HG03066 (cell line): ENCODE measurements at regions not wholly inside any gene's neighbourhood (a gene's known extent, or its start where the extent isn't known, plus 50 kb on each side); places are given as distances from the start of the nearest gene placed in this dataset.
"Not testable (repeated sequence)": the region's sequence is repeated elsewhere in the genome, so short reads cannot be mapped to it uniquely, and the experiment has no call there.

Experiments used
- ATAC-seq: cut with Tn5 transposase; IDR thresholded peaks from one replicate; pipeline ENCODE4 v1.9.1; 2021; ENCODE audit warnings: low read depth; ENCODE audit not compliant: unreplicated experiment

DNA sequence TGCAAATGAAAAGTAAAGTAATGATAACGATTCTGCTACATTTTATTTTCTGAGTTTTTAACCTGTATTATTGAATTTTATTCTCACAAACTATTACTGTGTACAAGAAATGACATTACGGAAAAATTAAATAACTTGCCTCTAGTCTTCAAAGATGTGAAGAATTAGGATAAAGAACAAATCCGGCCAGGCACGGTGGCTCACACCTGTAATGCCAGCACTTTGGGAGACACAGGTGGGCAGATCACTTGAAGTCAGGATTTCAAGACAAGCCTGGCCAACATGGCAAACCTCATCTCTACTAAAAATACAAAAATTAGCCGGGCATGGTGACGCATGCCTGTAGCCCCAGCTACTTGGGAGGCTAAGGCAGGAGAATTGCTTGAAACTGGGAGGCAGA, 1584.4 kb upstream of the SEL1L start:
- no peak for ATAC-seq

DNA sequence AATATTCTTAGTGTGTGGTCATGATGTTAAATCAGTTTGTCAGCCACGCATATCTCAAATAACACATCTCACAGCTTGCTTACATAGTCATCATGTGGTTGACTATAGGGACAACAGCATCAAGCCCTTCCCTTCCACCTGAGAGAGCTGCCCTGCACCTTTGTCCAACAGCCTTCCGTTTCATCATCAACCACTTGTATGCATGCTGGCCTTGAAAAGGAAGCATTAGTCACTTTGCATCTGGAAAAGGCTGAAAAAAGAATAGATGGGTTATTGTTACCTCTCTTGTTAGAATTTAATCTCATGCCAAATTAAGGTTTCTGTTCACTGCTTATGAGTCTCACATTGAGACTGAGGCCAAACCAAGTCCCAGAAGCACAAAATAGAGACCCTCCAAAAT, 1586.5 kb upstream of the SEL1L start:
- no peak for ATAC-seq

DNA sequence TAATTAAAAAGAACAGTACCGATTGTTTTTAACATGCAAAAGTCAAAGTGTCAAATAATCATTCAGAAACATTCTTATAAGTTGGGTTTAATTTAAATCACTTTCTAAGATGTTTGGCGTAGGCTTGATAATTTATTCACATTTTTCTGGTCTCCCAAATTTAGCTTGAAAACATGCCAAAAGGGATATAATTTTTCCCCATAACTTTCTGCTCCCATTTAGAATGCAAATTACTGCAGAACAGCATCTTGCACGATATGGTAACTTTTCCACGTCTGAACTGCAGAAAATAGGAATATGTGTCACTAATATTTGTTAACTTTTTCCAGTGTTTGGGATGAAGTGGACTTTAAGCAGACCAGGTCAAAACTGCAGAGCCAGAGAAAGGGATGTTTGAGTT, 1592.4 kb upstream of the SEL1L start:
- ATAC-seq = no peak

DNA sequence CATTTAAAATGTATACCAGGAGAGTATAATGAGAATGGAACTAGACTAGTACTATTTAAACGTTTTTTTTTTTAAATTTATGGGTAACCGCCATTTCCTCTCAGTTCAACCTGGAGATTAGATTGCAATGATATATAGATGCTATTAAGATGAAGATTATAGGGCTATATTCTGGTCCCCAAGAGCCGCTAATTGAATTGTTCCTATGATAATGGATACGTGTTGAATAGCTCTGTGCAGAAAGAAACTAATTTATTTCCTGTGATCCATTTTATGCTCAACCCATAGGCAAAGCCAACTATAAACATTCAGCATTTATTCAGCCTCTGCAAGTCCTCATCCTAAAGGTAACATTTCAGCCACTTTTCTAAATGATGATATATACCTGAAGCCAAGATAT, 1595.1 kb upstream of the SEL1L start:
- no peak for ATAC-seq

DNA sequence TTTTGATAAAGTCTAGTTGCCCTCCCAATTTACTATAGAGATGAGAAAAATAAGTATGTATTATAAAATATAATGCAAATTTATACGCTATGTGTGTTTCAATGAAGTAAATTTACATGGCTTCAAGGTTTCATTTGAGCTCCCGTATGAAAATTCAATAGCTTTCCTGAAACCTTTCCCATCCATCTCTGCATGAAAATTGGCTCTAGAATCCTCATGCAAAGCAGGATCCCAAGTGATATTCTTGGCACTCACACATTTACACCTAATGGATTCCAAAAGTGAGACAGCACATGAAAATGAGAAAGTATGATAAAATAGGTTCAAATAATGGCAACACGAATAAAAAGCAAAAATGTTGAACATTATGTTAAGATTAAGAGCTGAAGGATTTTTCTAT, 1595.8 kb upstream of the SEL1L start:
- ATAC-seq = no peak

- ATAC-seq = no peak
Measured at GRCh38 chr14:83133981-83134645, 1600.5 kb upstream of the SEL1L start.

- ATAC-seq = no peak
Measured at GRCh38 chr14:83140756-83141155, 1607.1 kb upstream of the SEL1L start.

DNA sequence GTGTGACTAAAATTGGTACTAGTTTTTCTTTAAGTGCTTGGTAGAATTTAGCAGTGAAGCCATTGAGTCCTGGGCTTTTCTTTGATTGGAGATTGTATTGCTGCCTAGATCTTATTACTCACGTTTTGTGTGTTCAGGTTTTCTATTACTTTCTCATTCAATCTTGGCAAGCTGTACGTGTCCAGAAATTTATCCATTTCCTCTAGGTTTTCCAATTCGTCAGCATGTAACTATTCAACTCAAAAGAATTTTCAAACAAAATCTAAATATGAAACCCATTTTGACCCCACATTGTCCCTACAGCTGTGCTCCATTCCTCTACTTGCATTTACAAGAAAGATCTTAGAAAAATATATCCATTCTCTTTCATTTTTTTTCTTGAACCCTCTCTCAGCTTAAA, 1613.4 kb upstream of the SEL1L start:
- no peak for ATAC-seq

- no peak for ATAC-seq
Measured at GRCh38 chr14:83151571-83151970, 1617.9 kb upstream of the SEL1L start.

DNA sequence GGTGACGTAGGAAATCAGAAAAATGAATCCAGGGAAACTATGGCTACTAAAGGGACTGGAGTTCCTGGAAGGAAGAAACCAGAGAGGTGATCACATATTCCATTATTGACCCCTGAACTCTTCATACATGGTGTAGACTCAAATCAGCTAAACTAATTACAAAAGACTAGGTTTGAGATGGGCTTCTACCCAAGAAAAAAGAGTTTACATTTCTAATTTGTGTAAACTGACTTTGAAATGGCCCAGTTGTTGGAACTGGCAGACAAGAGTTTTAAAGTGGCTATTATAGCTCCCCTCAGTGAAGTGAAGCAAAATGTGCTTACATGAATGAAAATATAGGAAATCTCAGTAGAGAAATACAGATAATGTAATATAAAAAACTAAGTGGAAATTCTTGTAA, 1619.4 kb upstream of the SEL1L start:
- no peak for ATAC-seq

DNA sequence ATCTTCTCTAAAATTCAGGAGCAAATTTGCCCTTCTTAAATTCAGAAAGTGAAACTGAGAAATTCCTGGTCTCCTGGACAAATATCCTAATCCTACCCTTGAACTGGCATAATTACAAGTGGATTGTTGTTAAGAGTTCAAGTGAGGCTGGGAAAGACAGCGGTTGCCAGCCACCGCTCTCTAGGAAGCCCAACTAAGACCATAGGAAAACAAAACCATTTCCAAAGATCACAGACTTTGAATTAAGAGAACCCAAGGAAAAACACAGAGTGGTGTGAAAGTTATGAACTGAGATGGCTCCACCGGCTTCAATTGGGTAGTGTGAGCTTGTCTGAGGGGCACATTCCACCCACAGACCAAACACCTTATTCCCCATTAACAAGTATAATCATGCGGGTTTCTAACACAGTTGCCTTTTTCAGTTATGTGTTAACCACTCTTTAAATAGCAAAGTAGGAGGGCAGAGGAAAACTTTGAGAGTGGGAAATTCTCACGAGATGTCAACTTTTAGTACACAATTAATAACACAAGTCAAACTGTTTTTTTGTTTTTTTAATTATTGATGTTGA, 1628.8 kb upstream of the SEL1L start:
- ATAC-seq = no peak

GRCh38 chr14:83163016-83163415, 1629.4 kb upstream of the SEL1L start:
- no peak for ATAC-seq

DNA sequence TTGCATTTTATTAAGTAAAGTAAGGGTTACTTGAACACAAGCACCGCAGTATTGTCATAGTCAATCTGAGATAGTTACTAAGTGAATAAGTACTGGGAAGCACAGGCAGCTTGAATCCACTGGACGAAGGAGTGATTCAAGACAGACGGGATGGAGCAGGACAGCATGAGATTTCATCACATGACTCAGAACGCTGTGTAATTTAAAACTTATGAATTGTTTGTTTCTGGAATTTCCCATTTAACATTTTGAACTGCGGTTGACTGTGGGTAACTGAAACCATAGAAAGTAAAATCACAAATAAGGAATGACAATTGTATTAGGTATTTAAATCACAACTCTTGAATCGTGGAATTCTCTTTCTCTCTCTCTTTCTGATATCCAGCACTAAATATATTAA, 1630.4 kb upstream of the SEL1L start:
- ATAC-seq = no peak

DNA sequence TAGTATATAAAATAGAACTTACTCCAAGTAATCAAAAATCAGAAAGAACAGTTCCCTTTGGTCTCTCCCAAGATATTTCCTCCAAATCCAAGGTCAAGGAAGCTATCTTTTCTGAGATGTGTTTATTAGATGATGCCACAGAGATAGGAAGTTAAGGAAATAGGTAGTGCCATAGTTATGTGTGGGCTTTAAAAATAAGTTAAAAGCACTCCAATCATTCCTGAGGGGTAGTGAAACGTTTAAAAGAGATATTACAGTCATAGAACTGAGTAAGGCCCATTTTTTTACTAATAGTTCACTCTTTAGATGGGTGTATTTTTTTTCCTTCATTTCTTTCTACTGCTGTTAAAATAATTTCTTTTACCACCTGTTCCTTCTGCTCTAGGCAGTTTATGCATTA, 1630.9 kb upstream of the SEL1L start:
- ATAC-seq = no peak

GRCh38 chr14:83170165-83170564, 1636.5 kb upstream of the SEL1L start:
- no peak for ATAC-seq

DNA sequence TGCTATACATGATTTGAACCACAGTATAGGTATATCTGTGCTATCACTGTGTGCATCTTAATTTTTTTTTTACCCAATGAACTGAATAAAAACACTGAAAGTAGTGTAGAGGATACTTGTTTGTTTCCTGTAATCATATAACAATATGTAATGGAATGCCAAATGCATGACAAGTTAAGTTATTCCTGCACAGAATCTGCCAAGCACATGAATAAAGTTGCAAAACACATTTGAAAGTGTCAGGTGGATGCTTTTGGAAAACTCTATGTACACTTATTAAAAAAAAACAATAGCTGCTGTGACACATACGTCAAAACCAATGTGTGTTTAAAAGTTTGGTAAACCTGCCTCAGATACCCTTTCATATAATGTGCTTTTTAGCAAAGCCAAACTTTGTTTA, 1638.1 kb upstream of the SEL1L start:
- ATAC-seq = no peak

GRCh38 chr14:83172363-83172762, 1638.7 kb upstream of the SEL1L start:
- no peak for ATAC-seq

DNA sequence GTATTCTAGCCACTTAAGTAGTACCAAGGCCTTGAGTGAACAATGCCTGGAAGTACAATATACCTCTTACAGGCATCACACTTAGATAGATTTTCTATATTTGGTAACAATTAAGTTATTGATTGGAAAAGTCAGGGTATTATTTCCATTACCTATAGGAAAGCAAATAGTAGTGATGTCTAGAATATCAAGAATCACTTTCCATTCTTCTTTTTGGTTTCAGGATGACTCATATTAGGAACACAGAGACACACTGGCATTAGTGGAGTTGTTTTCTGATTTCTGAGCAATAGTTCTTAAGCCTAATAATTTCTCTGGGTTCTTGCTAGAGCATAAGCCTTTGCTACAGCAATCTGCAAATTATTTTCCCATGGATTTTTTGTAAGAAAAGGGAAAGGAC, 1640.0 kb upstream of the SEL1L start:
- no peak for ATAC-seq

GRCh38 chr14:83184531-83184930, 1650.9 kb upstream of the SEL1L start:
- no peak for ATAC-seq

GRCh38 chr14:83188311-83188710, 1654.7 kb upstream of the SEL1L start:
- not testable (repeated sequence) for ATAC-seq

- no peak for ATAC-seq
Measured at GRCh38 chr14:83196236-83196635, 1662.6 kb upstream of the SEL1L start.

- ATAC-seq = no peak
Measured at GRCh38 chr14:83197271-83197670, 1663.6 kb upstream of the SEL1L start.

- no peak for ATAC-seq
Measured at GRCh38 chr14:83207550-83207949, 1673.9 kb upstream of the SEL1L start.
